HK-2 (cell line): ENCODE measurements at regions not wholly inside any gene's neighbourhood (a gene's known extent, or its start where the extent isn't known, plus 50 kb on each side); places are given as distances from the start of the nearest gene placed in this dataset.
"Not testable (repeated sequence)": the region's sequence is repeated elsewhere in the genome, so short reads cannot be mapped to it uniquely, and the experiment has no call there.

Experiments used
- DNase-seq: peaks from one replicate; pipeline ENCODE4 v3.0.0-alpha.2; 2018; ENCODE audit not compliant: unreplicated experiment

DNA sequence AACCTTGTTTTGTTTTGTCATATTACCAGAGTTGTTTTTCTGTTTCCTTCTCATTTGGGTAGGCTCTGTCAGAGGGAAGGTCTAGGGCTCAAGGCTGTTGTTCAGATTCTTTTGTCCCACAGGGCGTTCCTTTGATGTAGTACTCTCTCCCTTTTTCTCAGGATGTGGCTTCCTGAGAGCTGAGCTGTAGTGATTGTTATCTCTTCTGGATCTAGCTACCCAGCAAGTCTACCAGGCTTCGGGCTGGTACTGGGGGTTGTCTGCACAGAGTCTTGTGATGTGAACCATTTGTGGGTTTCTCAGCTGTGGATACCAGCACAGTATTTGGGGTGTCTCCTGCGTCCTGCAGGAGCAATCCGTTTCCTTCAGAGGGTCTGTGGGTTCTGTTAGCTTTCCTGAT lies 74.2 kb upstream of the GNG12 start:
- DNase-seq = not testable (repeated sequence)

DNA sequence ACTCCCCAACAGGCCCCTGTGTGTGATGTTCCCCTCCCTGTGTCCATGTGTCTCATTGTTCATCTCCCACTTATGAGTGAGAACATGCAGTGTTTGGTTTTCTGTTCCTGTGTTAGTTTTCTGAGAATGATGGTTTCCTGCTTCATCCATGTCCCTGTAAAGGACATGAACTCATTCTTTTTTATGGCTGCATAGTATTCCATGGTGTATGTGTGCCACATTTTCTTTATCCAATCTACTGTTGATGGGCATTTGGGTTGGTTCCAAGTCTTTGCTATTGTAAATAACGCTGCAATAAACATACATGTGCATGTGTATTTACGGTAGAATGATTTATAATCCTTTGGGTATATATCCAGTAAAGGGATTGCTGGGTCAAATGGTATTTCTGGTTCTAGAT lies 72.7 kb upstream of the GNG12 start:
- DNase-seq = not testable (repeated sequence)

DNA sequence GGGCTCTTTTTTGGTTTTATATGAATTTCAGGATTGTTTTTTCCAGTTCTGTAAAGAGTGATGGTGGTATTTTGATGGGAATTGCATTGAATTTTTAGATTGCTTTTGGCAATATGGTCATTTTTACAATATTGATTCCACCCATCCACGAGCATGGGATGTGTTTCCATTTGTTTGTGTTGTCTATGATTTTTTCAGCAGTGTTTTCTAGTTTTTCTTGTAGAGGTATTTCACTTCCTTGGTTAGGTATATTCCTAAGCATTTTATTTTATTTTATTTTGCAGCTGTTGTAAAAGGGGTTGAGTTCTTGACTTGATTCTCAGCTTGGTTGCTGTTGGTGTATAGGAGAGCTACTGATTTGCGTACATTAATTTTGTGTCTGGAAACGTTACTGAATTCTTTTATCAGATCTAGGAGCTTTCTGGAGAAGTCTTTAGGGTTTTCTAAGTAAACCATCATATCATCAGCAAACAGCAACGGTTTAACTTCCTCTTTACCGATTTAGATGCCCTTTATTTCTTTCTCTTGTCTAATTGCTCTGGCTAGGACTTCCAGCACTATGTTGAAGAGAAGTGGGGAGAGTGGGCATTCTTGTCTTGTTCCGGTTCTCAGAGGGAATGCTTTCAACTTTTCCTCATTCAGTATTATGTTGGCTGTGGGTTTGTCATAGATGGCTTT lies 69.4 kb upstream of the GNG12 start:
- DNase-seq = not testable (repeated sequence)

GRCh38 chr1:67898033-67898726 lies 64.9 kb upstream of the GNG12 start:
- DNase-seq = no peak

DNA sequence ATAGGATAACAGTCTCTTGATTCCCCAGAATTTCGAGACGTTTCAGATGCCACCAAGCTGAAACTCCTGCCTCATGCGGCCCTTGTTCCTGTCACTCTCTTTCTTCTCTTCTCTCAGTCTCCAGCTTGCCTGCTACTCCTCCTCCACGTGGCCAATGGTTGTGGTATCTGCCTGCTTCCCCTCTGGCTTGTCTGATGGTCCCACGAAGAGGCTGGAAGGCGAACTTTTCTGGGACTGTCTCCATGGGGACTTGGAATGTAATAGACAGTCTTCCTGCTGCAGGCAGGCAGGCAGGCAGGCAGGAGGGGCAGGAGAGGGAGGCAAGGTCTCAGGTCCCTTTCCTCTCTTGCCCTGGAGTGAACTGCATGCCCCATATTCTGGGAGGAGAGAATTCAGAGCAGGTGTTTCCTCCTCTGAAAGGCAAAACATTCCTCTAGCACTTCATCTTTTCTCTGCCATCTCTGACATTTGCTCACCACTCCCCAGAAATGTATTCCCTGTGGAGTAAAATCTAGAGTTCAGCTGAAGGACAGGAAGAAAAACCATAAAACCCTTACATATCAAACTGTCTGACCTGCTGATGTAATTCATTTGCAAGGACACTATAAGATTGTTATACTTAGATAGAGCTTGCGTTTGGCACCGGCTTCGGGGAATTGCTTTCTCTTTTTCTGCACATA lies 64.1 kb upstream of the GNG12 start:
- no peak for DNase-seq

- no peak for DNase-seq
These were observed 63.6 kb upstream of the GNG12 start for GRCh38 chr1:67896826-67897225.

DNA sequence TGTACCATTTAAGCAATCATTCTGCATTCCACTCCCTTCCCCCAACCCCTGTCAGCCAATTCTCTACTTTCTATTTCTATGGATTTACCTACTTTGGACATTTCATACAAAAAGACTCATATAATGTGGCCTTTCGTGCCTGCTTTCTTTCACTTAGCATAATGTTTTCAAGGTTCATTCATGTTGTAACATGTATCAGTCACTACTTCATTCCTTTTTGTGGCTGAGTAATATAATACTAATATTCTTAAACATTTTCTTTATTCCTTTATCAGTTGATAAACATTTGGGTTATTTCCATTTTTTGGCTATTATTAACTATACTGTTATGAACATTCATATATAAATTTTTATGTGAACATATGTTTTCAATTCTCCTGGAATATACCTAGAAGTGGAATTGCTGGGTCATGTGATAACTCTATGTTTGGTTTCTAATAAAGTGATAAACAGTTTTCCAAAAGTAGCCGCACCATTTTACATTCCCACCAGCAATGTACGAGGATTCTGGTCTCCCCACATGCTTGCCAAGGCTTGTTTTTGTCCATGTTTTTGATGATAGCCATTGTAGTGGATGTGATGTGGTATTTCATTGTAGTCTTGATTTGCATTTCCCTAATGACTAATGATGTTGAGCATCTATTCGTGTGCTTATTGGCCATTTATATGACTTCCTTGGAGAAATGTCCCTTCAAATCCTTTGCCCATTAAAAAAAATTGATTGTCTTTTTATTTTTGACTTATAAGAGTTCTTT lies 61.9 kb upstream of the GNG12 start:
- DNase-seq = no peak

DNA sequence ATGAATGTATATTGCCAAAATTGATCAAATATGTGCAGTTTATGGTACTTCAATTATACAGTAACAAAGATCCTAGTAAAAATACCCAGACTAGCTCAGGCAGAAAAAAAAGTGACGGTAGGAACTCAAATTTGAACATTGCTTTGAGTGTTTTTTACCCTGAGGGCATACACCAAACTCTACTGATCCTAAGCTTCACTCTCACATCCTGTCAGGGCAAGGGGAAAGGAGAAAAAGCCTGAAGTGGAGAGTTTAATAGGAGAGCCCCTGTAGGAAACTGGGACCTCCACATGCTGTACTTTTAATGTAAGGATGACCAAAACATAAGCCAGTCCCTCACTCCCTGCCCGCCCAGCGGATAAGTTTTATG lies 59.8 kb upstream of the GNG12 start:
- no peak for DNase-seq

GRCh38 chr1:67892476-67893125 lies 59.3 kb upstream of the GNG12 start:
- DNase-seq = no peak

- DNase-seq = no peak
These were observed 57.6 kb upstream of the GNG12 start for GRCh38 chr1:67890857-67891256.

DNA sequence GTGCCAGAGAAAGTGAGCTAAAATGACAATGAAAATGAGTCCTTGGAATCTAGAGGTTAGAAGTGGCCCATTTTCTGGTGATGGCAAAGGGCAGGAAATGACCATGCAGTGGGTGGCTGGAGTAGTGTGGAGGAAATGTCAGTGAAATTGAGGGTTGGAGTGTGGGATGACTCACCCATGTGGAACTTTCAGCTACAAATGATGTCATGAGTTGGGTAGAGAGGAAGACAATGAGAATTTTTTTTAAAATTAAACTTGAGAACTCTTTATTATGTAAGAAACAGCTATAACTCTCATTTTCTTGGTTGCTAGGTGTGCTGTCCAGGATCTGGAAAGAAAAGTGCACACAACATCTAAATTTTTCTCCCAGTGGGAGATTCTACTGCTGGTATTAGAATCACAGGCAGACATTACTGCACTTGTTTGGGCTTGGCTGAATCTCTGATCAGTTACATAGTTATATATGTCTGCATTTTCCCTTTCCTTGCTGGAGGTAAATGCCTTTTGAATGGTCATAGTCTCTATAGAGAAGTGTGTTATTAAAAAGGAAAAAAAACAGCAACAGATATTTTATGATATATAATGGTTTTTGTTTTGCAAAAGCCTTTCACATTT lies 56.8 kb upstream of the GNG12 start:
- peak; percentile 66 for DNase-seq

GRCh38 chr1:67889466-67889865 lies 56.2 kb upstream of the GNG12 start:
- no peak for DNase-seq

GRCh38 chr1:67888216-67889106 lies 55.2 kb upstream of the GNG12 start:
- DNase-seq = peak; percentile 3

GRCh38 chr1:67887146-67887545 lies 53.9 kb upstream of the GNG12 start:
- DNase-seq = no peak

- DNase-seq = no peak
These were observed 52.8 kb upstream of the GNG12 start for GRCh38 chr1:67886076-67886475.

GRCh38 chr1:67883069-67883468 lies 49.8 kb upstream of the GNG12 start:
- no peak for DNase-seq
